ENCODE measurements at regions not wholly inside any gene's neighbourhood (a gene's known extent, or its start where the extent isn't known, plus 50 kb on each side); places are given as distances from the start of the nearest gene placed in this dataset.

- no peak for ATAC-seq
Measured at GRCh38 chr4:151950993-151951670, 190.3 kb upstream of the GATB start.

DNA sequence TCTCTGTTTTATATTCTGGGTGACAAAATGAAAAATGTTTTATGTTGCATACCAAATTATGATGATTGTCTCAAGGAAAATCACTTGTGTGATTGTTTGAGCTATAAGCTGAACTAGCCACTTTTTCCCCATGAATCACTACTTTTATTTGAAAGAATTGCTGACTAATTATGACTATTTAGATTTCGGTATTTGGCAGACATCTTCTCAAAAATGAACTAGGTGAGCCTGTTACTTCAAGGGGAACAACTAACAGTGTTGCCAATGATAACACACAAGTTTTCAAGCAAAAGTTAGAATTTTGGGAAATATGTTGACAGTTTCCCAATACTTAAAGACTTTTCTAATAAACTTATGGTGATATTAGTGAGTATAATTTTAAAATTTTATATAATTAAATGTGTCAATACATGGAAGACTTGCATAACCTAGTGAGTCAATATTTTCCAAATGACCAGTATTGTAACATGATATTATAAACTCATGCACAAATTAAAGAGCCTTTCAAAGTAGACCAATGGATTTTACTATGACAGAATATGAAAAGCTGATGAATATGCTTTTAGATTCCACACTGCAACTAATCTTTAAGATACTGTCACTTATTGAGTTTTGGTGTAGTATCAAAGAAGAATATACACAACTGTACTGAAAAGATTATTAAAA is 187.7 kb upstream of the GATB start:
- TF ChIP-seq BACH2 (CRISPR knock-in tag; IDR thresholded peaks at IDR 0.05; ENCODE audit: borderline replicate concordance): no peak
- TF ChIP-seq ZFP3 (CRISPR knock-in tag; IDR thresholded peaks at IDR 0.05): no peak
- TF ChIP-seq RARB (CRISPR knock-in tag; IDR thresholded peaks at IDR 0.05): no peak
- TF ChIP-seq, protein P1, sequence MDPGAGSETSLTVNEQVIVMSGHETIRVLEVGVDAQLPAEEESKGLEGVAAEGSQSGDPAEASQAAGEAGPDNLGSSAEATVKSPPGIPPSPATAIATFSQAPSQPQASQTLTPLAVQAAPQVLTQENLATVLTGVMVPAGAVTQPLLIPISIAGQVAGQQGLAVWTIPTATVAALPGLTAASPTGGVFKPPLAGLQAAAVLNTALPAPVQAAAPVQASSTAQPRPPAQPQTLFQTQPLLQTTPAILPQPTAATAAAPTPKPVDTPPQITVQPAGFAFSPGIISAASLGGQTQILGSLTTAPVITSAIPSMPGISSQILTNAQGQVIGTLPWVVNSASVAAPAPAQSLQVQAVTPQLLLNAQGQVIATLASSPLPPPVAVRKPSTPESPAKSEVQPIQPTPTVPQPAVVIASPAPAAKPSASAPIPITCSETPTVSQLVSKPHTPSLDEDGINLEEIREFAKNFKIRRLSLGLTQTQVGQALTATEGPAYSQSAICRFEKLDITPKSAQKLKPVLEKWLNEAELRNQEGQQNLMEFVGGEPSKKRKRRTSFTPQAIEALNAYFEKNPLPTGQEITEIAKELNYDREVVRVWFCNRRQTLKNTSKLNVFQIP (CRISPR knock-in tag; IDR thresholded peaks at IDR 0.05; ENCODE audit: borderline replicate concordance, low read depth): no peak
- TF ChIP-seq, protein P2, sequence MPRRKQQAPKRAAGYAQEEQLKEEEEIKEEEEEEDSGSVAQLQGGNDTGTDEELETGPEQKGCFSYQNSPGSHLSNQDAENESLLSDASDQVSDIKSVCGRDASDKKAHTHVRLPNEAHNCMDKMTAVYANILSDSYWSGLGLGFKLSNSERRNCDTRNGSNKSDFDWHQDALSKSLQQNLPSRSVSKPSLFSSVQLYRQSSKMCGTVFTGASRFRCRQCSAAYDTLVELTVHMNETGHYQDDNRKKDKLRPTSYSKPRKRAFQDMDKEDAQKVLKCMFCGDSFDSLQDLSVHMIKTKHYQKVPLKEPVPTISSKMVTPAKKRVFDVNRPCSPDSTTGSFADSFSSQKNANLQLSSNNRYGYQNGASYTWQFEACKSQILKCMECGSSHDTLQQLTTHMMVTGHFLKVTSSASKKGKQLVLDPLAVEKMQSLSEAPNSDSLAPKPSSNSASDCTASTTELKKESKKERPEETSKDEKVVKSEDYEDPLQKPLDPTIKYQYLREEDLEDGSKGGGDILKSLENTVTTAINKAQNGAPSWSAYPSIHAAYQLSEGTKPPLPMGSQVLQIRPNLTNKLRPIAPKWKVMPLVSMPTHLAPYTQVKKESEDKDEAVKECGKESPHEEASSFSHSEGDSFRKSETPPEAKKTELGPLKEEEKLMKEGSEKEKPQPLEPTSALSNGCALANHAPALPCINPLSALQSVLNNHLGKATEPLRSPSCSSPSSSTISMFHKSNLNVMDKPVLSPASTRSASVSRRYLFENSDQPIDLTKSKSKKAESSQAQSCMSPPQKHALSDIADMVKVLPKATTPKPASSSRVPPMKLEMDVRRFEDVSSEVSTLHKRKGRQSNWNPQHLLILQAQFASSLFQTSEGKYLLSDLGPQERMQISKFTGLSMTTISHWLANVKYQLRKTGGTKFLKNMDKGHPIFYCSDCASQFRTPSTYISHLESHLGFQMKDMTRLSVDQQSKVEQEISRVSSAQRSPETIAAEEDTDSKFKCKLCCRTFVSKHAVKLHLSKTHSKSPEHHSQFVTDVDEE (CRISPR knock-in tag; IDR thresholded peaks at IDR 0.05): no peak
- TF ChIP-seq PATZ1 (CRISPR knock-in tag; IDR thresholded peaks at IDR 0.05; ENCODE audit: borderline replicate concordance): no peak
- TF ChIP-seq ESRRG (CRISPR knock-in tag; IDR thresholded peaks at IDR 0.05): no peak
- TF ChIP-seq, protein P3, sequence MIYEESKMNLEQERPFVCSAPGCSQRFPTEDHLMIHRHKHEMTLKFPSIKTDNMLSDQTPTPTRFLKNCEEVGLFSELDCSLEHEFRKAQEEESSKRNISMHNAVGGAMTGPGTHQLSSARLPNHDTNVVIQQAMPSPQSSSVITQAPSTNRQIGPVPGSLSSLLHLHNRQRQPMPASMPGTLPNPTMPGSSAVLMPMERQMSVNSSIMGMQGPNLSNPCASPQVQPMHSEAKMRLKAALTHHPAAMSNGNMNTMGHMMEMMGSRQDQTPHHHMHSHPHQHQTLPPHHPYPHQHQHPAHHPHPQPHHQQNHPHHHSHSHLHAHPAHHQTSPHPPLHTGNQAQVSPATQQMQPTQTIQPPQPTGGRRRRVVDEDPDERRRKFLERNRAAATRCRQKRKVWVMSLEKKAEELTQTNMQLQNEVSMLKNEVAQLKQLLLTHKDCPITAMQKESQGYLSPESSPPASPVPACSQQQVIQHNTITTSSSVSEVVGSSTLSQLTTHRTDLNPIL (CRISPR knock-in tag; IDR thresholded peaks at IDR 0.05; ENCODE audit: low read depth): no peak
- TF ChIP-seq TCF4 (CRISPR knock-in tag; IDR thresholded peaks at IDR 0.05; ENCODE audit: borderline replicate concordance): no peak
- TF ChIP-seq ZNF8 (CRISPR knock-in tag; IDR thresholded peaks at IDR 0.05): no peak
- TF ChIP-seq ZNF565 (CRISPR knock-in tag; conservative IDR thresholded peaks at IDR 0.05; ENCODE audit: low read depth): no peak
- TF ChIP-seq PPARA (CRISPR knock-in tag; IDR thresholded peaks at IDR 0.05; ENCODE audit: borderline replicate concordance): no peak
- no peak for ATAC-seq

More at GRCh38 chr4:151950993-151951670, 190.3 kb upstream of the GATB start:
- TF ChIP-seq ISL1 (CRISPR knock-in tag; IDR thresholded peaks at IDR 0.05) (no peak), OSR1 (CRISPR knock-in tag; IDR thresholded peaks at IDR 0.05) (no peak), RARB (CRISPR knock-in tag; IDR thresholded peaks at IDR 0.05) (no peak), ZNF8 (CRISPR knock-in tag; IDR thresholded peaks at IDR 0.05) (no peak), ZFP3 (CRISPR knock-in tag; IDR thresholded peaks at IDR 0.05) (no peak), BACH2 (CRISPR knock-in tag; IDR thresholded peaks at IDR 0.05; ENCODE audit: borderline replicate concordance) (no peak), ZC3H10 (CRISPR knock-in tag; IDR thresholded peaks at IDR 0.05) (no peak), ARNTL (CRISPR knock-in tag; IDR thresholded peaks at IDR 0.05; ENCODE audit: borderline replicate concordance, low read depth) (no peak), SNAI2 (CRISPR knock-in tag; IDR thresholded peaks at IDR 0.05) (no peak), ZNF70 (CRISPR knock-in tag; IDR thresholded peaks at IDR 0.05) (no peak), PATZ1 (CRISPR knock-in tag; IDR thresholded peaks at IDR 0.05; ENCODE audit: borderline replicate concordance) (no peak), ZNF565 (CRISPR knock-in tag; conservative IDR thresholded peaks at IDR 0.05; ENCODE audit: low read depth) (no peak), TOX (CRISPR knock-in tag; IDR thresholded peaks at IDR 0.05; ENCODE audit: borderline replicate concordance) (no peak), ZFP30 (CRISPR knock-in tag; IDR thresholded peaks at IDR 0.05) (no peak), CSRNP3 (CRISPR knock-in tag; IDR thresholded peaks at IDR 0.05) (no peak), ESRRG (CRISPR knock-in tag; IDR thresholded peaks at IDR 0.05) (no peak)
